ENCODE measurements at regions not wholly inside any gene's neighbourhood (a gene's known extent, or its start where the extent isn't known, plus 50 kb on each side); places are given as distances from the start of the nearest gene placed in this dataset.
"Not testable (repeated sequence)": the region's sequence is repeated elsewhere in the genome, so short reads cannot be mapped to it uniquely, and the experiment has no call there.

DNA sequence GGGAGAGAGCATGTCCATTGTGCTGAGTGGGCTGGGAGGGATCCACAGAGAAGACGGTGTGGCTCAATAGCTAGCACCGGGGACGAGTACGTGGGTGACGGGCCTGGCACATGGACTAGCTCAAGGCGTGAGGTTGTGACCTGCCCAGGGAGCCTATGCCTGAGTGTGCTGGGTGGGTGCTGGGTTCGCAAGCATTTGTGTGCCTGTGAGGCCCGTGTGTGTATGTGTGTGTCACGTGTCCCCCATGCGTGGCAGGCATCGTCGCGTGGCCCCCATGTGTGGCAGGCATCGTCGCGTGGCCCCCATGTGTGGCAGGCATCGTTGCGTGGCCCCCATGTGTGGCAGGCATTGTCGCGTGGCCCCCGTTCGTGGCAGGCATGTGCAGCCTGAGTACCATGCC lies 109.2 kb downstream of the TMEM121 start:
- DNase-seq (ENCODE audit: low read depth), result no peak
- no peak overlapping the region for H3K4me3 ChIP-seq (ENCODE audit: low read length)
- TF ChIP-seq, protein P1, sequence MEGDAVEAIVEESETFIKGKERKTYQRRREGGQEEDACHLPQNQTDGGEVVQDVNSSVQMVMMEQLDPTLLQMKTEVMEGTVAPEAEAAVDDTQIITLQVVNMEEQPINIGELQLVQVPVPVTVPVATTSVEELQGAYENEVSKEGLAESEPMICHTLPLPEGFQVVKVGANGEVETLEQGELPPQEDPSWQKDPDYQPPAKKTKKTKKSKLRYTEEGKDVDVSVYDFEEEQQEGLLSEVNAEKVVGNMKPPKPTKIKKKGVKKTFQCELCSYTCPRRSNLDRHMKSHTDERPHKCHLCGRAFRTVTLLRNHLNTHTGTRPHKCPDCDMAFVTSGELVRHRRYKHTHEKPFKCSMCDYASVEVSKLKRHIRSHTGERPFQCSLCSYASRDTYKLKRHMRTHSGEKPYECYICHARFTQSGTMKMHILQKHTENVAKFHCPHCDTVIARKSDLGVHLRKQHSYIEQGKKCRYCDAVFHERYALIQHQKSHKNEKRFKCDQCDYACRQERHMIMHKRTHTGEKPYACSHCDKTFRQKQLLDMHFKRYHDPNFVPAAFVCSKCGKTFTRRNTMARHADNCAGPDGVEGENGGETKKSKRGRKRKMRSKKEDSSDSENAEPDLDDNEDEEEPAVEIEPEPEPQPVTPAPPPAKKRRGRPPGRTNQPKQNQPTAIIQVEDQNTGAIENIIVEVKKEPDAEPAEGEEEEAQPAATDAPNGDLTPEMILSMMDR (conservative IDR thresholded peaks at IDR 0.05; ENCODE audit: low read depth, low read length), result no peak

DNA sequence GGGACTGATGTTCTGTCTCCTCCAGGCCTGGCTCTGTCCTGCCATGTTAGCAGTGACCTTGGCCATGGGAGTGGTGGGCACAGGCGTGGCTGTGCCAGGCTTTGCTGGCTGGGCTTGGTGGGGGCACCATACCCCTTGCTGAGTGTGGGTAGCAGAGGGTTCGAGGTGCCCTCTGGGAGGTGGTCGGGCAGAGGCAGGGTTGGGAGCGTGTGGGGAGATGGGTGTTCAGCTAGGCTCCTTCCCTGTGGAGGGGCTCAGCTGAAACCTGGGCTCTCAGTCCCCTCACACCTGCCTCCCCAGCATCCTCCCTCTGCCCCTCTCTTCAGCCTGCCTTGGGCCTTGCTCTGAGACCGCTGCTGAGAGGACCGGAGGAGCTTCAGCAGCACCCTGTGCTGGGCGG lies 109.6 kb downstream of the TMEM121 start:
- DNase-seq (ENCODE audit: low read depth); H3K4me3 ChIP-seq (ENCODE audit: low read length): not testable (repeated sequence)

DNA sequence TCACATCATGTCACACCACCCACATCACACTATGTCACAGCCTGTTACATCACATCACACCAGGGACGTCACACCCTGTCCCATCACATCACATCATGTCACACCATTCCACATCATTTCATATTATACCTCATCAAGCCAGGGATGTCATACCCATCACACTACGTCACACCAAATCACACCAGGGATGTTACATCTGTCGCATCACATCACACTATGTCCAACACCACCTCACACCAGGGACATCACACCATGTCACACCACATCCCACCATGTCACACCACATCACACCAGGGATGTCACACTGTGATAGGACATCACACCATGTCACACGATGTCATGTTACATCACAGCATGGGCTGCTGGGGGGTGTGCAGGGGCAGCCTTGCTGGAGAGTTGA lies 110.6 kb downstream of the TMEM121 start:
- no peak overlapping the region for H3K4me3 ChIP-seq (ENCODE audit: low read length)
- TF ChIP-seq, protein P1 (conservative IDR thresholded peaks at IDR 0.05; ENCODE audit: low read depth, low read length), result no peak
- no peak for DNase-seq (ENCODE audit: low read depth)

DNA sequence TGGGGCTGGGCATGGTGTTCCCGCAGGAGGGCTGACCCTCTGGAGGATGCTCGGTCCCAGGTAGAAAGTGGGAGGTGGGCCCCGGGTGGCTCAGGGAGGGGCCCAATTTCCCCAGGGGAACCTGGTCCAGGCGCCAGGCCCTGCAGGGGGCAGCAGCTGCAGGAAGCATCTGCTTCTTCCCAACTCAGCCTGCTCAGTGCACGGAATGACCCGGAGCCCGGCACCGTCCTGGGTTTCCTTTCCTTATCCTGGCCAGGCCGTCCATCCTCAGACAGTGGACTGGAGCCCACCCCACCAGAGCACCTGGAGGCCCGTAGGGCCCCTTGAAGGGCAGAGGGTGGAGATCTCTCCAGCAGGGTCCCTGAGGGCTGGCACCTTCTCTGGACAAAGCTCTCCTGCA lies 111.0 kb downstream of the TMEM121 start:
- H3K4me3 ChIP-seq (ENCODE audit: low read length); DNase-seq (ENCODE audit: low read depth): not testable (repeated sequence)

DNA sequence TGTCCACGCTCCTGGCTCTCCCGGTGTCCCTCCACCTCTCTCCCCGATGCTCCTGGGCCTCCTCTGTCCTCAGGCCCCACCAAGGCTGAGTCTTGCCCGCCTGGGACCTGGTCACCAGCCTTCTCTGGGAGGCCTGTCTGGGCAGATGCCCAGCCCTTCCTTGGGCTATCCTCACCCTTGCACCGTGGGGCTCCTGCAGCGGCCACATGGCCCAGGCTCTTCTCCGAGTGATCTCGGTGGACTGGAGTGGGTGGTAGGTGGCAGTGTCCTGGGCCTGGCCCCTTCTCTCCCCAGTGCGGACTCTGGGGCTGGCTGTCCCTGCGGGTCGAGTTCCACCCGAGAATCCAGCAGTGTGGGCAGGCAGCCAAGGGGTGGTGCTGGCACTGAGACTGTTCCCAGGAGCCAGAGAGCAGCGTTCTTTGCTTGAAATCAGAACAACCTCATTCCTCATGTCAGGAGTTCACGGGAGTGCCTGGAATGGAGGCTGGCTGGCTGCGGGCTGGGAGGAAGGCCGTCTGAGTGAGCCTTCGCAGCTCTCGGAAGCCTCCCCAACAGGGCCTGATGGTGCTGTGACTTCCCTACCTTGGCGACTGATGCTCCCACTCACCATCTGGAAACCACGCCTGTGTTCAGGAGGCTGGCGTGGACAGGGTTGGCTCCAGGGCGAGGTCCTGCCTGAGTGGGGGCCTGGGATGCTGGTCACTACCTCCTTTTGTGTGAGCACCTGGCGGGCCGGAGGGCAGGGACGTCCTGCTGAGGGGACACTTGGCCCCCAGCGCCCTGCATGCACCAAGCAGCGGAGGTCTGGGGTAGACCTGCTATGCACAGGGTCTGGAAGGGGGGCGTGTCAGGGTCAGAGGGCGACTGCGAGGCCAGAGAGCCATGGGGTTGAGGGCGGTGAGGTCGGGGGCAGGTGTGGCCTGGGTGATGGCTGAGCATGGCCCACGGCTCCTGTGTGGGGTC lies 113.9 kb downstream of the TMEM121 start:
- DNase-seq (ENCODE audit: low read depth); H3K4me3 ChIP-seq (ENCODE audit: low read length): not testable (repeated sequence)

DNA sequence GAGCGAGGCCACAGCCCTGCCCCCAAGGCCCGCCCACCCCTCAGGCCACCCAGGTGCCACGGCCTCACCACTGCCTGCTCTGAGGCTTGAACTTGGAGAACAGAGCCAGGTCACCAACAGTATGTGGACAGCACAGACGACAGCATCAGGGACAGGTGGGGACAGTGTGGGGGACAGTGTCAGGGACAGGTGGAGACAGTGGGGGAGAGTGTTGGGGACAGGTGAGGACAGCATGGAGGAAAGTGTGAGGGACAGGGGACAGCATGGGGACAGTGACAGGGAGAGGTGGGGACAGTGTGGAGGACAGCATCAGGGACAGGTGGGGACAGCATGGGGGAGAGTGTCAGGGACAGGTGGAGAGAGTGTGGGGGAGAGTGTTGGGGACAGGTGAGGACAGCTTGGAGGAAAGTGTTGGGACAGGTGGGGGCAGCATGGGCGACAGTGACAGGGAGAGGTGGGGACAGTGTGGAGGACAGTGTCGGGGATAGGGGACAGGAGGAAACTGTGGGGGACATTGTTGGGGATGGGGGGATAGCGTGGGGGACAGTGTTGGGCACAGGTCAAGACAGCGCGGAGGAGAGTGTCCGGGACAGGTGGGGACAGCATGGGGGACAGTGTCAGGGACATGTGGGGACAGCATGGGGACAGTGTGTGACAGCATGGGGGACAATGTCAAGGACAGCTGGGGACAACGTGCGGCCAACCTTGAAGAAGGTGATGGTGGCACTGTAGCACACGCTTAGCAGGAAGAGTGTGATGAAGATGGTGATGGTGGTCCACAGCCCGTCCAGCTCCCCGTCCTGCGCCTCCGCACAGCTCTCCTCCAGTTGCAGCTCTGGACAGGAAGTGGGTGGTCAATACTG lies 114.9 kb downstream of the TMEM121 start:
- TF ChIP-seq, protein P1 (conservative IDR thresholded peaks at IDR 0.05; ENCODE audit: low read depth, low read length), result no peak
- no peak overlapping the region for H3K4me3 ChIP-seq (ENCODE audit: low read length)
- no peak for DNase-seq (ENCODE audit: low read depth)

DNA sequence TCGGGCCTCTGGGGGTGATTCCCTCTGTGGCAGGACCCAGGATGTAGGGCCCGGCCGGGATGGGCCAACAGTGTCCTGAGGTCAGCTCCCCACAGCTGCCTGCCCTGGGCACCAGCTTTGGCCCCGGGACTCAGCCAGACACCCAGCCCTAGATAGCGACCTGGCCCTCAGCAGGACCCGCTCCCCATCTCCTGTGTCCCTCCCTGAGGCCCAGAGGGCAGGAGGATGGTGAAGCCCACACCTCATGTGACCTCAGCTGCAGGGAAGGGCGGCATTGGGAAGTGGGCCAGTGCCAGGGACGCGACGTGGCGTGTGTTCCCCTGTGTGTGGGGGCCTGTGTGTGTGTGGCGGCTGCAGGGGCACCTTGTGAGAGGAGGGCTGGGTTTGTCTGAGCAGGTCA lies 115.6 kb downstream of the TMEM121 start:
- not testable (repeated sequence) for H3K4me3 ChIP-seq (ENCODE audit: low read length); DNase-seq (ENCODE audit: low read depth)

DNA sequence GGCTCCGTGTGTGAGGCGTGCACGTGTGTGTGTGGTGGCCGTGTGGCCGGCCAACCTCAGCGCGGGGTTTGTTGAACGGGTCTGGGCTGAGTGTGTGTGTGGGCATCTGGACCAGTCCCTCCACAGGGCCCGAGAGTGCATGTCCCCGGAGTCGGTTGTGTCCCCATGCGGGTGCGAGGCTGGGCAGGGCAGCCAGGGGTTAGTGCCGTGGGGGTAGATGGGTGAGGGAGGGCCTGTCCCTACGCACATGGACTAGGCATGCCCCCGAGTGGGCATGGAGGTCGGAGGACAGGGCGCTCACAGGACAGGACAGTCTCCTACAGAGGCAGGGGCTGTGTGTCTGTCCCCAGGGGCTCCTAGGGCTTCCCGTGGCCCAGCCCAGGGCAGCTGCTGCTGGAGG lies 116.1 kb downstream of the TMEM121 start:
- DNase-seq (ENCODE audit: low read depth), result not testable (repeated sequence)

DNA sequence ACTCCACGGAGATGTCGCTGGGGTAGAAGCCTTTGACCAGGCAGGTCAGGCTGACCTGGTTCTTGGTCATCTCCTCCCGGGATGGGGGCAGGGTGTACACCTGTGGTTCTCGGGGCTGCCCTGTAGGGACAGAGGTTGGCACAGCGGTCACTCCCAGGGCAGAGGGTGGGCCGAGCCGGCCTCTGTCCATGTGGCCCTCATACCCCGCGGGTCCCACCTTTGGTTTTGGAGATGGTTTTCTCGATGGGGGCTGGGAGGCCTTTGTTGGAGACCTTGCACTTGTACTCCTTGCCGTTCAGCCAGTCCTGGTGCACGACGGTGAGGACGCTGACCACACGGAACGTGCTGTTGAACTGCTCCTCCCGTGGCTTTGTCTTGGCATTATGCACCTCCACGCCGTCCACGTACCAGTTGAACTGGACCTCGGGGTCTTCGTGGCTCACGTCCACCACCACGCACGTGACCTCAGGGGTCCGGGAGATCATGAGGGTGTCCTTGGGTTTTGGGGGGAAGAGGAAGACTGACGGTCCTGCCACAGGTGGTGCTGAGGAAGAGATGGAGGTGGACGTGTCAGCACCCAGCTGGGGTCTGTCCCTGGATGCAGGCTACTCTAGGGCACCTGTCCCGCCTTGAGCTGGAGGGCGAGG lies 117.1 kb downstream of the TMEM121 start:
- H3K4me3 ChIP-seq (ENCODE audit: low read length); DNase-seq (ENCODE audit: low read depth): not testable (repeated sequence)

More for the DNA sequence above, 116.1 kb downstream of the TMEM121 start:
- H3K4me3 ChIP-seq (ENCODE audit: low read length), result not testable (repeated sequence)

DNA sequence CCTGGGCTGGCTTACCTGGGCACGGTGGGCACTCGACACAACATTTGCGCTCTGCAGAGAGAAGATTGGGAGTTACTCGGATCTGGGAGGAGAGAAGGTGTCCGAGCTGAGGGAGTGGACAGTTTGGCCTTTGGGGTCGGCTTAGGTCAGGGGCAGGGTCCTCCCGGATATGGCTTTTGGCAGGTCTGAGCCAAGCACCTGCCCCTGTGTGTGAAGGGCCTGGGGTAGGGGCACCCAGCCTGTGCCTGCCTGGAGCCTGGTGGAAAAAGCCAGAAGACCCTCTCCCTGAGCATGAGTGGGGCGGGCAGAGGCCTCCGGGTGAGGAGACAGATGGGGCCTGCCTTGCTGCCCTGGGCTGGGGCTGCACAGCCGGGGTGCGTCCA lies 117.7 kb downstream of the TMEM121 start:
- not testable (repeated sequence) for H3K4me3 ChIP-seq (ENCODE audit: low read length); DNase-seq (ENCODE audit: low read depth)

DNA sequence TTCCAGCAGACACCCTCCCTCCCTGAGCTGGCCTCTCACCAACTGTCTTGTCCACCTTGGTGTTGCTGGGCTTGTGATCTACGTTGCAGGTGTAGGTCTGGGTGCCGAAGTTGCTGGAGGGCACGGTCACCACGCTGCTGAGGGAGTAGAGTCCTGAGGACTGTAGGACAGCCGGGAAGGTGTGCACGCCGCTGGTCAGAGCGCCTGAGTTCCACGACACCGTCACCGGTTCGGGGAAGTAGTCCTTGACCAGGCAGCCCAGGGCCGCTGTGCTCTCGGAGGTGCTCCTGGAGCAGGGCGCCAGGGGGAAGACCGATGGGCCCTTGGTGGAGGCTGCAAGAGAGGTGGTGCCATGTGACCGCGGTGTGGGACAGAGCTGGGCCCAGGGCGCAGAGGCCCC lies 118.1 kb downstream of the TMEM121 start:
- not testable (repeated sequence) for H3K4me3 ChIP-seq (ENCODE audit: low read length); DNase-seq (ENCODE audit: low read depth)

DNA sequence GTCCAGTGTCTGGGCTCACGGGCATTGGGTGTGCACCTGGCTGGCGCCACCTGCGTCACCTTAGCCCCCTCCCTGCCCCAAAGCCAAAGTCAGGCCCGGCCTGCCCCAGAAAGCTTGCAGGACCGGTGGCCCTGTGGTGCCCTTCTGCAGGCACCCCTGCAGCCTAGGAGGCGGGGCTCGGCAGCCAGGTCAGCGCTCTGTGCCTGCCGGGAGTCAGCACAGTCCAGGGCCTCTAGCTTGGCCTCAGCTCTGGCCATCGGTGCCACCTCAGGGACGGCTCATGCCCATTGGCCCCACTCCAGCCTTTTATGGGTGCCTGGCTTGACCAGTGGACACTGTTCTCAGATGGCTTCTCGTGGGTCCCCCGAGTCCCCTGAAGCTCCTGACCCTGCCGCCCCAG lies 118.5 kb downstream of the TMEM121 start:
- not testable (repeated sequence) for H3K4me3 ChIP-seq (ENCODE audit: low read length); DNase-seq (ENCODE audit: low read depth)

DNA sequence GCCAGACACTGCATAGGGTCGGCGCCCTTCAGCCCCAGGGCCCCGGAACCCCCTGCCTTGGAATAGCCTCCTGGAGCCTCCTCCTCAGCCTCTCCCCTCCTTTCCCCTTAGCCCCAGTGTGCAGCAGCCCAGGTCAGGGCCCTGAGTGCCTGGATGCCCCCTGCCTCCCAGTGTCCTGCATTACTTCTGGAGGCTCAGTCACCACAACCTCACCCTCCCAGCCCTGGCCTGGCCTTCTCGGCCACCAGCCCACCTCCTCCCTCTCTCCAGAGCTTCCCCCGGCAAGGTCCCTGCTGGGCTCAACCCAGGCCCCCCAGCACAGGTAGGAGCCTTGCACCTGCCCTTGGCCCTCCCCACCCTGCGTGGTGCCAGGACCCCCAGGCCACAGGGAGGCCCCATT lies 119.0 kb downstream of the TMEM121 start:
- not testable (repeated sequence) for DNase-seq (ENCODE audit: low read depth); H3K4me3 ChIP-seq (ENCODE audit: low read length)
